ENCODE measurements at regions not wholly inside any gene's neighbourhood (a gene's known extent, or its start where the extent isn't known, plus 50 kb on each side); places are given as distances from the start of the nearest gene placed in this dataset.

DNA sequence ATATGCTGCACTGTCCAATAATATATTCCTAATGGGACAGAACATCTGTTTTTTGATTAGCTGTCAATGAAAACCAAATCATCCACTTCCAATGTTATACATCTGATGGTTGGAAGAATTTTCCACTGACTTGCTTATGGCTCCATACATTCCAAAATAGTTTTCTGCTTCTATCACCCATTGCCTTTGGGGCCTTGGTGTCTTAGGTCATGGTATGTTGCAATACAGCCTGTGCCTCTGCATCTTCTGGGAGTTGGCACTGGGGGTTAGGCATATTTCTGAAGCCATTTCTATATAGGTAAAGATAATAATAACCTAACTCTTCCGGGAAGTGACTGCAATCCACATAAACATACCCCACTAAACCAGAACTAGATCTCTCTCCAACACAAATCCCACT lies 53.2 kb upstream of the NR3C2 start:
- no peak for TF ChIP-seq POLR2AphosphoS5 (IDR thresholded peaks at IDR 0.05)
- TF ChIP-seq POLR2A (IDR thresholded peaks at IDR 0.05) = no peak
